ENCODE measurements at regions not wholly inside any gene's neighbourhood (a gene's known extent, or its start where the extent isn't known, plus 50 kb on each side); places are given as distances from the start of the nearest gene placed in this dataset.
"Not testable (repeated sequence)": the region's sequence is repeated elsewhere in the genome, so short reads cannot be mapped to it uniquely, and the experiment has no call there.

GRCh38 chr6:90361174-90361573, 64.5 kb upstream of the BACH2 start:
- Histone ChIP-seq H3K9me3 (replicated peaks; ENCODE audit: control insufficient read depth, insufficient read depth, low read length) (no peaks in the 10 kb centered on the region), H3K36me3 (ENCODE audit: control insufficient read depth in 2 of 2, extremely low read depth in 1 of 2, insufficient read depth in 2 of 2, low read length in 2 of 2) (no peaks in the 10 kb centered on the region), H3K27ac (ENCODE audit: insufficient read depth, low read depth, low read length) (no peak overlapping the region), H3K27me3 (ENCODE audit: control insufficient read depth in 2 of 2, insufficient read depth in 2 of 2, low read length in 2 of 2) (peaks cover 0 to 1% of the 10 kb centered on the region in 2 experiments), H3K9me1 (replicated peaks; ENCODE audit: control insufficient read depth, extremely low read depth, insufficient read depth, low read length) (no peaks in the 10 kb centered on the region), H4K20me1 (replicated peaks; ENCODE audit: control insufficient read depth, extremely low read depth, insufficient read depth, low read length) (no peaks in the 10 kb centered on the region), H2AFZ (ENCODE audit: low read depth, low read length) (no peak overlapping the region), H3K4me3 (replicated peaks in 1 of 3; ENCODE audit: insufficient read depth in 1 of 3, low read depth in 1 of 3, low read length in 3 of 3) (no peak overlapping the region), H3K4me1 (ENCODE audit: control insufficient read depth, extremely low read depth, insufficient read depth, low read length) (no peaks in the 10 kb centered on the region), H3K4me2 (ENCODE audit: insufficient read depth, low read length) (no peak overlapping the region), H3K9ac (replicated peaks; ENCODE audit: extremely low read depth, insufficient read depth, low read length) (no peak overlapping the region), H3K79me2 (ENCODE audit: control insufficient read depth, insufficient read depth, low read length) (no peaks in the 10 kb centered on the region)
- POLR2A ChIA-PET, result no interaction called here
- BruUV-seq (replicated peaks), result no TSS peak
- DNase-seq (ENCODE audit: low read depth, low spot score), result no peak
- intact Hi-C loops (cut with micrococcal nuclease) (no loop called here), dilution Hi-C loops (cut with MboI; ENCODE audit: extremely low pct_ligation_motif_present, low sequenced_read_pairs) (no loop called here)
- FAIRE-seq, result no peak
- no peak for TF ChIP-seq POLR2A (IDR thresholded peaks at IDR 0.05; ENCODE audit: low read depth, low read length)
- TF ChIP-seq GATA2 (IDR thresholded peaks at IDR 0.05; ENCODE audit: insufficient read depth, insufficient read length, low read depth, low read length), result no peak
- no peak for TF ChIP-seq EZH2 (IDR thresholded peaks at IDR 0.05; ENCODE audit: borderline replicate concordance, low read depth, low read length, severe bottlenecking)
- TF ChIP-seq, protein P1, sequence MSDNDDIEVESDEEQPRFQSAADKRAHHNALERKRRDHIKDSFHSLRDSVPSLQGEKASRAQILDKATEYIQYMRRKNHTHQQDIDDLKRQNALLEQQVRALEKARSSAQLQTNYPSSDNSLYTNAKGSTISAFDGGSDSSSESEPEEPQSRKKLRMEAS (IDR thresholded peaks at IDR 0.05; ENCODE audit: insufficient read depth, insufficient read length), result no peak
- no peak for TF ChIP-seq MYC (IDR thresholded peaks at IDR 0.05; ENCODE audit: low read depth, low read length)
- no peak for TF ChIP-seq POLR2AphosphoS5 (IDR thresholded peaks at IDR 0.05; ENCODE audit: insufficient read depth, low read depth, low read length)
- TF ChIP-seq CTCF (IDR thresholded peaks at IDR 0.05; ENCODE audit: extremely low read depth in 1 of 2, insufficient read depth in 1 of 2, low read depth in 1 of 2, low read length in 2 of 2), result no peak
- CTCF ChIA-PET, result interaction anchor here (1.2 kb wide), 1 partner anchor 32 kb away, joined by 5 read pairs; no protein-coding TSS in a partner anchor

- BruUV-seq (replicated peaks); H4K20me1 ChIP-seq (replicated peaks; ENCODE audit: control insufficient read depth, extremely low read depth, insufficient read depth, low read length); DNase-seq (ENCODE audit: low read depth, low spot score); H3K36me3 ChIP-seq (ENCODE audit: control insufficient read depth in 2 of 2, extremely low read depth in 1 of 2, insufficient read depth in 2 of 2, low read length in 2 of 2); H3K79me2 ChIP-seq (ENCODE audit: control insufficient read depth, insufficient read depth, low read length); H2AFZ ChIP-seq (ENCODE audit: low read depth, low read length); H3K27me3 ChIP-seq (ENCODE audit: control insufficient read depth in 2 of 2, insufficient read depth in 2 of 2, low read length in 2 of 2); intact Hi-C loops (cut with micrococcal nuclease); FAIRE-seq; H3K4me3 ChIP-seq (replicated peaks in 1 of 3; ENCODE audit: insufficient read depth in 1 of 3, low read depth in 1 of 3, low read length in 3 of 3); H3K4me1 ChIP-seq (ENCODE audit: control insufficient read depth, extremely low read depth, insufficient read depth, low read length); H3K9ac ChIP-seq (replicated peaks; ENCODE audit: extremely low read depth, insufficient read depth, low read length); H3K9me1 ChIP-seq (replicated peaks; ENCODE audit: control insufficient read depth, extremely low read depth, insufficient read depth, low read length); H3K9me3 ChIP-seq (replicated peaks; ENCODE audit: control insufficient read depth, insufficient read depth, low read length); H3K27ac ChIP-seq (ENCODE audit: insufficient read depth, low read depth, low read length); H3K4me2 ChIP-seq (ENCODE audit: insufficient read depth, low read length); dilution Hi-C loops (cut with MboI; ENCODE audit: extremely low pct_ligation_motif_present, low sequenced_read_pairs); POLR2A ChIA-PET: not testable (repeated sequence)
- CTCF ChIA-PET, result interaction anchor here (1.0 kb wide), 1 partner anchor 43 kb away, joined by 3 read pairs; no protein-coding TSS in a partner anchor
These were observed 61.6 kb upstream of the BACH2 start for GRCh38 chr6:90358036-90358770.

All from endothelial cell of umbilical vein (primary cell).